ENCODE measurements at regions not wholly inside any gene's neighbourhood (a gene's known extent, or its start where the extent isn't known, plus 50 kb on each side); places are given as distances from the start of the nearest gene placed in this dataset.

DNA sequence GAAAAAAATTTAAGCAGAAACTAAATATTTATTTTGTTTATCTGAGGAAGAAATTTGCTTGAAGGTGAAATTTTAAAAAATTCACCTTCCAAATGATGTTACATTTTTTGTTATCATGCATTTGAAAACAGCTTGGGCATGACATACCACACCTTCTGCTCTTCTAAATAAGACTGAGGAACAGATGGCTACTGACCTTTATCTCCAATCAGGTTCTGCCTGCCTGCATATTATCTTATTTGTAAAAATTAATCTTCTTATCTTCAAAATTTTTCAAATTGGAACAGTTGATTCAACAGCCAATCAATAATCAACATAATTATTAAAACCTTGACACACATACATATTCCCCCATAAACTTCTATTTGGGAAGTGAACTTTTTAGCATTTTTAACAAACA lies 641.8 kb upstream of the ZNF385D start (continued):
- TF ChIP-seq, protein P1, sequence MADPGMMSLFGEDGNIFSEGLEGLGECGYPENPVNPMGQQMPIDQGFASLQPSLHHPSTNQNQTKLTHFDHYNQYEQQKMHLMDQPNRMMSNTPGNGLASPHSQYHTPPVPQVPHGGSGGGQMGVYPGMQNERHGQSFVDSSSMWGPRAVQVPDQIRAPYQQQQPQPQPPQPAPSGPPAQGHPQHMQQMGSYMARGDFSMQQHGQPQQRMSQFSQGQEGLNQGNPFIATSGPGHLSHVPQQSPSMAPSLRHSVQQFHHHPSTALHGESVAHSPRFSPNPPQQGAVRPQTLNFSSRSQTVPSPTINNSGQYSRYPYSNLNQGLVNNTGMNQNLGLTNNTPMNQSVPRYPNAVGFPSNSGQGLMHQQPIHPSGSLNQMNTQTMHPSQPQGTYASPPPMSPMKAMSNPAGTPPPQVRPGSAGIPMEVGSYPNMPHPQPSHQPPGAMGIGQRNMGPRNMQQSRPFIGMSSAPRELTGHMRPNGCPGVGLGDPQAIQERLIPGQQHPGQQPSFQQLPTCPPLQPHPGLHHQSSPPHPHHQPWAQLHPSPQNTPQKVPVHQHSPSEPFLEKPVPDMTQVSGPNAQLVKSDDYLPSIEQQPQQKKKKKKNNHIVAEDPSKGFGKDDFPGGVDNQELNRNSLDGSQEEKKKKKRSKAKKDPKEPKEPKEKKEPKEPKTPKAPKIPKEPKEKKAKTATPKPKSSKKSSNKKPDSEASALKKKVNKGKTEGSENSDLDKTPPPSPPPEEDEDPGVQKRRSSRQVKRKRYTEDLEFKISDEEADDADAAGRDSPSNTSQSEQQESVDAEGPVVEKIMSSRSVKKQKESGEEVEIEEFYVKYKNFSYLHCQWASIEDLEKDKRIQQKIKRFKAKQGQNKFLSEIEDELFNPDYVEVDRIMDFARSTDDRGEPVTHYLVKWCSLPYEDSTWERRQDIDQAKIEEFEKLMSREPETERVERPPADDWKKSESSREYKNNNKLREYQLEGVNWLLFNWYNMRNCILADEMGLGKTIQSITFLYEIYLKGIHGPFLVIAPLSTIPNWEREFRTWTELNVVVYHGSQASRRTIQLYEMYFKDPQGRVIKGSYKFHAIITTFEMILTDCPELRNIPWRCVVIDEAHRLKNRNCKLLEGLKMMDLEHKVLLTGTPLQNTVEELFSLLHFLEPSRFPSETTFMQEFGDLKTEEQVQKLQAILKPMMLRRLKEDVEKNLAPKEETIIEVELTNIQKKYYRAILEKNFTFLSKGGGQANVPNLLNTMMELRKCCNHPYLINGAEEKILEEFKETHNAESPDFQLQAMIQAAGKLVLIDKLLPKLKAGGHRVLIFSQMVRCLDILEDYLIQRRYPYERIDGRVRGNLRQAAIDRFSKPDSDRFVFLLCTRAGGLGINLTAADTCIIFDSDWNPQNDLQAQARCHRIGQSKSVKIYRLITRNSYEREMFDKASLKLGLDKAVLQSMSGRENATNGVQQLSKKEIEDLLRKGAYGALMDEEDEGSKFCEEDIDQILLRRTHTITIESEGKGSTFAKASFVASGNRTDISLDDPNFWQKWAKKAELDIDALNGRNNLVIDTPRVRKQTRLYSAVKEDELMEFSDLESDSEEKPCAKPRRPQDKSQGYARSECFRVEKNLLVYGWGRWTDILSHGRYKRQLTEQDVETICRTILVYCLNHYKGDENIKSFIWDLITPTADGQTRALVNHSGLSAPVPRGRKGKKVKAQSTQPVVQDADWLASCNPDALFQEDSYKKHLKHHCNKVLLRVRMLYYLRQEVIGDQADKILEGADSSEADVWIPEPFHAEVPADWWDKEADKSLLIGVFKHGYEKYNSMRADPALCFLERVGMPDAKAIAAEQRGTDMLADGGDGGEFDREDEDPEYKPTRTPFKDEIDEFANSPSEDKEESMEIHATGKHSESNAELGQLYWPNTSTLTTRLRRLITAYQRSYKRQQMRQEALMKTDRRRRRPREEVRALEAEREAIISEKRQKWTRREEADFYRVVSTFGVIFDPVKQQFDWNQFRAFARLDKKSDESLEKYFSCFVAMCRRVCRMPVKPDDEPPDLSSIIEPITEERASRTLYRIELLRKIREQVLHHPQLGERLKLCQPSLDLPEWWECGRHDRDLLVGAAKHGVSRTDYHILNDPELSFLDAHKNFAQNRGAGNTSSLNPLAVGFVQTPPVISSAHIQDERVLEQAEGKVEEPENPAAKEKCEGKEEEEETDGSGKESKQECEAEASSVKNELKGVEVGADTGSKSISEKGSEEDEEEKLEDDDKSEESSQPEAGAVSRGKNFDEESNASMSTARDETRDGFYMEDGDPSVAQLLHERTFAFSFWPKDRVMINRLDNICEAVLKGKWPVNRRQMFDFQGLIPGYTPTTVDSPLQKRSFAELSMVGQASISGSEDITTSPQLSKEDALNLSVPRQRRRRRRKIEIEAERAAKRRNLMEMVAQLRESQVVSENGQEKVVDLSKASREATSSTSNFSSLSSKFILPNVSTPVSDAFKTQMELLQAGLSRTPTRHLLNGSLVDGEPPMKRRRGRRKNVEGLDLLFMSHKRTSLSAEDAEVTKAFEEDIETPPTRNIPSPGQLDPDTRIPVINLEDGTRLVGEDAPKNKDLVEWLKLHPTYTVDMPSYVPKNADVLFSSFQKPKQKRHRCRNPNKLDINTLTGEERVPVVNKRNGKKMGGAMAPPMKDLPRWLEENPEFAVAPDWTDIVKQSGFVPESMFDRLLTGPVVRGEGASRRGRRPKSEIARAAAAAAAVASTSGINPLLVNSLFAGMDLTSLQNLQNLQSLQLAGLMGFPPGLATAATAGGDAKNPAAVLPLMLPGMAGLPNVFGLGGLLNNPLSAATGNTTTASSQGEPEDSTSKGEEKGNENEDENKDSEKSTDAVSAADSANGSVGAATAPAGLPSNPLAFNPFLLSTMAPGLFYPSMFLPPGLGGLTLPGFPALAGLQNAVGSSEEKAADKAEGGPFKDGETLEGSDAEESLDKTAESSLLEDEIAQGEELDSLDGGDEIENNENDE (IDR thresholded peaks at IDR 0.05; ENCODE audit: insufficient replicate concordance, low read length): no peak
- no peak for TF ChIP-seq SIRT6 (IDR thresholded peaks at IDR 0.05; ENCODE audit: low read length)
- TF ChIP-seq RFX5 (IDR thresholded peaks at IDR 0.05; ENCODE audit: borderline replicate concordance, low read depth, low read length): no peak
- TF ChIP-seq TAF1 (IDR thresholded peaks at IDR 0.05; ENCODE audit: low read depth, low read length): no peak
- TF ChIP-seq TCF12 (IDR thresholded peaks at IDR 0.05; ENCODE audit: low read depth, low read length): no peak
- TF ChIP-seq RBBP5 (IDR thresholded peaks at IDR 0.05; ENCODE audit: borderline replicate concordance, low read depth, low read length): no peak

Data from H1 (cell line).